NCI-H1092 treated with DMSO at 0.1 percent for 48 hours (cell line): ENCODE measurements at regions not wholly inside any gene's neighbourhood (a gene's known extent, or its start where the extent isn't known, plus 50 kb on each side); places are given as distances from the start of the nearest gene placed in this dataset.

Source experiments
- DNase-seq: peaks from one replicate; lab custom pipeline; 2025; lab: John Stamatoyannopoulos, UW

DNA sequence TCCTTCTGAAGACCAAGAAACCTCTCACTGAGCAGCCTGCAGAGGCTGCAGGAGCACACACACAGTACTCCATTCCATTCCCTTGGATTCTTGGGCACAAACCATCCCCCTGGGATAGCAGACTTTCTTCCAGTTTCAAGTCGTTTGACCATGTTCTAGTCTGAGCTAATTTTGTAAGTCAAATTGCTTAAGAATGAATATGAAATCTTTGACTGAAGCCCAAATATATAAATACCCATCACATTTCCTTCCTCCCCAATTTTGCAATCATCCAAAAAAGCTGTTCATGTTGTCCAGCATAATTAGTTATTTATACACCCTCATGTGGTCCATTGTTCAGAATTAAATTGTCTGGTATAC is 231.2 kb upstream of the TPRG1 start:
- no peak for DNase-seq

DNA sequence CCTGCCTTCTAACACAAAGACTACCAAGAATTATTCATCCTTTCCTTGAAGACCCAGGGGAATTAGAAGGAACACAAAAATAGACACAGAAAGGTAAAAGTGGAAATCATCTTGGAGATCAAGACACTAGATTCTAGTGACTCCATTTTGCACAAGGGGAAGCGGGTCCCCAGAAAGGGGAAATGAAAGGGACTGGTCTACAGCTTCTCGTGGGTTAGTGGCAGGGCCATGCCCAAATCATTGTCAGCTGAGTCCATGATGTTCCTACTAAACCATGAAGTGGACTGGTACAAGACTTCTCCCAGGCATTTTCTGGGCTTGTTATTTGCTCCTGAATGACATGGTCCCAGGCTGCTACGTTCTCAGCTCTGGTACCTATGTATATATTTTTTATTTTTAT is 230.7 kb upstream of the TPRG1 start:
- DNase-seq: no peak

DNA sequence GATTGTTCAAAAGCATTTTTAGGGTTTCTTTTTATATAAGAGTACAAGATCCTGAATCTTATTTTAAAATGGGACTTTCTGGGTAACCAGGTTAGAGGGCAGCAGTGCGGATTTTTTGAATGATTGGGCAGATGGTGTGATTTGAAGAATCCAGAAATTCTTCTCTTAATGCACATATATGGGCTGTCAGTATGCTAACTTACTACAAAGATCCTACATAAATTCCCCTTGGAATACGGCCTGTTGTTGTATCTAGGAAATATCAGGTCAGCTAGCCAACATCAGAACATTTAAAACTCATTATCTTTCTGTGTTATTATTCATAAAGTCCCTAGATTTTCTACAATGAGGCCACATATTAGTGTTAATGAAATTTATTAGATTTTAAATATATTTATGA is 229.6 kb upstream of the TPRG1 start:
- no peak for DNase-seq

DNA sequence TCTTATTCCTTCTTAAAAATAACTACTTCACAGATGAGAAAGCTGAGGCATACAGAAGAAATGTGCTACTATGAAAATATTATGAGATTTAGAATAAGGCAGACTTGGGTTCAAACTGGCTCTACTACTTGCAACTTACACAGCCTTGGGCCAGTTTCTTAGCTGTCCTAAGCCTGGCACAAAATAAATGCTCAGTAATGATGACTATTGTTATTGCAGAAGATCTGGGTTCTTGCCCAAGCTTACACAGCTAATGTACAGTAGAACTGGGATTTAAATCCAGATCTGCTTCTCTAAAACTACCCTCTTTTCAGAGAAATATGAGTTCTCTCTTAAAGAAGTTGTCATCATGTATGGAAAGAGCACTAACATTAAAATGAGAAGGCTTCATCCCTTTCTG is 228.2 kb upstream of the TPRG1 start:
- DNase-seq: no peak

DNA sequence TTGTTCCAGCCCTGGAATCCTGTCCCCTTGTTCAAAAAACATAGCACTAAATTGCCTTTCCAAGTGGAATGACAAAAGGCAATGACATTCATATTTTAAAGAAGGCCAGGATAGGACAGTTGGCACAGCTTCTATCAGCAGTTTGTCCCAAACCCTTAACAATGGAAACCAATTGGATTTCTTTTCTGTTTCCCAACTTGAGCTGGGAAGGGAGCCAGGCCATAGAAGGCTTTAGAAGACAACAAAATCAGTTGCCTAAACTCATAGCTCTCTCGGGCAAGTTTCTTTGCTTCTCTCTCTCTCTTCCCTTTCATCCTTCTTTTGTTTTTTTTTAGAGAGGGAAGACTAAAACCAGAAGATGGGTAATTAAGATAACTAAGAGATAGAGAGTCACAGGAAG is 227.7 kb upstream of the TPRG1 start:
- no peak for DNase-seq

DNA sequence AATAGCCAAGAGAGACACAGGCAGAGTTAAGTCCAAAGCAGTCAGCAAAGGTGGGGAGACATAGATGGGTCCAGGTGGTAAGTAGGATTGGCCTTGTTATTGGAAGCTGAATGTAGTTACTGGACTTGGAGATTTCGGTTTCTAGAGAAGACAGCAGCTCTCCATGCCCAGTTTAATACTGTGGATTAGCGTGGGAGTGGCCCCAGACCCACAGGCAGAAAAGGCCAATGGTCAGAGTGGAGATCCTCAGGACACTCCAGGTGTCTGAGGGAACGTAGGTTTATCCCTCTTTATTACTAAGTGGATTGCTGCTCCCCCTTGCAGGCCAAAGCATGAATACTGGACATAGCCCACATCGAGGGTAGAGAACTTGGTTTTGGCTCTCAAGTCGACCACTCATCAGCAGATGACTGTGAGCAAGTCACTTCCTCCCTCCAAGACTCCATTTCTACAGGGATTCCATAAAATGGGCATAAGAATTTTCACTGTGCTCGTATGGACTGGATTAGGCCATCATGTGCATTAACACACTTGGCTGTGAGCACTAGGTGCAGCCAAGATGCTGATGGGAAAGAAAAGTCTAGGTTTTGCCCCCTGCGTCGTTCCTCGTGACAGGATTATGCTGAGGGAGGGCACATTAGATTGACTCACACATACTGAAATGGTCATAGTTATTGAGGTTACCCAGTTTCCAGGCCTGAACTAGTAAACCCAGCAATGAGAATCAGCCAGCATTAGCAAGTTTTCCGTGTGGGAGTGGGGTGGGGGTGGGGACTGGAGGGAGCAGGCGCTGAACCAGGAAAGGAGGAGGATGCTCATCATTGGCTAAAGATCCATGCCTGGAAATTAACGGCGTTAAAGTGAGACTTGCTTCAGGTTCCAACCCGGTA is 225.2 kb upstream of the TPRG1 start:
- DNase-seq: no peak

DNA sequence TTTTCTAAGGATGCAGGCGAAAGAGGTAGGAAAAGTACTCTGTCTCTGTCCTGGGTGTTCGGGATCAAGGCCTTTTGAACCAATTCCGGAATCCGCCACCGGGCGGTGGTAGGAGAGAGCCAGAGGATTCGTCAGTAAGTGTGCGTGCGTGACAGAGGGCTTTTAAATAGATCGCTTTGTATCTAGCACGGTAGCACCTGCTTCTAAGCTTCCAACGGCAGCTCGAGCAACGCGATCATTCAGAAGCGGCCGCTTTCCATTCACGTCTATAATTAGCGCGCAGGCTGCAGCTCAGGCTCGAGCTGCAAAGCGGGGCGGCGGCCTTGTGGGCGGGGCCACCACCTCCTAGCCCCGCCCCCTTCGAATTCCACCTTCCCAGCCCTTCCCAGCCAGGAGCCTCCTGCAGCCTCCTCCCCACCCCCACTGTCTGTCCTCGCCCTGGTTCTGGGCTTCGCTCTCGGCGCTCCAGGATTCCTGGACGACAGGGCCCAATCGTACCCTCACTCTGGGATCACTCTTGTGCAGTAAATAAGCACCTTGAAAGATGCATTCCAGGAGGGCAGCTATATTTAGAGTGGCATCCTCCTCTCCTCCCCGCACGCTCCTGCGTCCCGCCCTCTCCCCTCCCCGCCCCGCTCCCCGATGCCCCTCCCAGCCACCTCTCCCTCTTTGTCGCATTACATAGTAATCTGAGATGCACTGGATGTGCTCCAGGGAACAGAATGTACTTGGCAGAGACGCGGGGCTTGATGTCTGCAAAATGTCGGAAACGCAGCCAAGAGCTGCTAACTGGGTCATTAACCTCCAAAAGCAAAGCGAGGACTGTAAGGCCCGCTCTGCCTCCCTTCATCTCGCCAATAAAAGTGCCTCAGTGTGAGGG is 224.1 kb upstream of the TPRG1 start:
- DNase-seq: peak; percentile 99

DNA sequence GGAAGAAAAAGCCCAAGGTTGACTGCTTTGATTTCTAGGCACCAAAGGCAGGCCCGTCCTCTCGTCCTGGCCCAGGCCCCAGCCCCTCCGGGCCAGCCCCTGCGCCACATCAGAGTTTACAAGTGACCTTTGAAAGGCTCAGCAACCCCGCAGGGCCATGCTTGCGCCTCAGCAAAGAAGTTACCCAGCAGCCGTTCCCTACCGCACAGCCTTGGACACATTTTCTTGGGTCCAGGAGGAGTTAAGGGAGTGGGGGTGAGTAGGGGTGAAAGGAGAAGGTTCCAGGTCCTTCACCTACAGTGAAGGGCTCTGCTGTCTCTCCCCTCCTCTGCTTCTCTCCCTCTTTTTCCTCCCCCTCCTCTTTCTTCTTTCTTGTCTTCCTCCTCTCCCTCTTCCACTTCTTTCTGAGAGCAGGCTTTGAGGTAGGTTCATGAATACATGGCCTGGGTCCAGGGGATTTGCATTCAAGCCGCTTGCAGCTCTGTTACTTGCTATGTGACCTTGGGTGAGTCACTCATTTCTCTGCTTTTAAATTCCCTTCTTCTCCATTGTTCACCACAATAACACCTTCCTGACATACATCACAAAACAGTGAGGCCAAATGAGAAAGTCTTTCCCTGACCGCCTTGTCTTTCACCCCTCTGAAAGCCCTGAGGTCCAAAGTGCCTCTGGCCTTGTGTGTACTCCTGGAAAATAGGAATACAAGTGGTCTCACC is 223.3 kb upstream of the TPRG1 start:
- peak; percentile 78 for DNase-seq

DNA sequence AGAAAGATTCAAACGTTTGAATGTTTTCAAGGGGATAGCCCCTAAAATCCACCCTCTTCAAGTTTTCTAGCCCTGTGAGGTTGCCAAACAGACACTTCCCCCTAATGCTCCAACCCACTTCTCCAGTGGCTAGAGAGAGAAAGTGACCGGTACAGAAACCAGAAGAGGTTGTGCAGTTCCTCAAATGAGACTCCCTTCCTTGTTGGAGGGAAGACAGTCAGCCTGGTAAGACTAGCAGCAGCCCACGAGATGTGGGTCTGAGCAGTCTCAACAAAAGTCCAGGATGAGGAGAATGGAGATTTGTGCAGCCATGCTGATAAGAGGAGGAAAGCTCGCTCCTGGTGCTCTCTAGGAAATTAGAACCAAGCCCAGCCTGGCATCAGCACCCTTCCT is 222.8 kb upstream of the TPRG1 start:
- no peak for DNase-seq

DNA sequence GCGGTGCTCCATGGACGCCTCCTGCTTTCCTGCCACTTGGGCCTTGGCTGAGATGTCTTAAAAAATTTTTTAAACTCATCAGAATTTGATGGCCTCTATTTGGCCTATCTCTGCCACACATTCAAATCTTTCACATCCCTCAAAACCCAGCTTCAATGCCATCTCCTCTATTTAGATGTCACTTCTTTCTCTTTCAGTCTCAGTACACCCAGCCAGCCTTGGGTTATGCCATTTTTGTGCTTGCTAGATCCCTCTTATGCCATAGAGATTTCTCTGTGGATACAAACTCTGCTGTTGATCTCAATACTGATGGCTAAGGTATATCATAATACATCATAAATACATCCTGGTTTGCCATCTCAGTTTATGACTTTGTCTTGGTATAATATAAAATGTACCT is 222.3 kb upstream of the TPRG1 start:
- no peak for DNase-seq

DNA sequence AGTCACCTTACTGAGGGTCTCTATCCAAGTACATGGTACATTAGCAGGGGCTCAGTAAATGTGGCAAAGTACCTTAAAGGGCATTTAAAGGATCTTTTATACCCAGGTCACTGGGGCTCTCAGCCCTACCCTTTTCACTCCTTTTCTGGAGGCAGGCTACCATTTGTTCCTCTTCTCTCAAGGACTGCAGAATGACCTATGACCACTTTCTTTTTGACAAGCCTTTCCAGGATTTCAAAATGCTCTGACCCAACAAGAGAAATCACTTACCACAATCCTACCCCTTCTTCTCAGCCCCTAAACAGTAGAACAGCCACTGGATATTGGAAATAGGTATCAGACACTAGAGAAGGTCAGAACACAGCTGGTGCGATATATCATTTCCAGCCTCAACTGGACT is 221.8 kb upstream of the TPRG1 start:
- DNase-seq: no peak

DNA sequence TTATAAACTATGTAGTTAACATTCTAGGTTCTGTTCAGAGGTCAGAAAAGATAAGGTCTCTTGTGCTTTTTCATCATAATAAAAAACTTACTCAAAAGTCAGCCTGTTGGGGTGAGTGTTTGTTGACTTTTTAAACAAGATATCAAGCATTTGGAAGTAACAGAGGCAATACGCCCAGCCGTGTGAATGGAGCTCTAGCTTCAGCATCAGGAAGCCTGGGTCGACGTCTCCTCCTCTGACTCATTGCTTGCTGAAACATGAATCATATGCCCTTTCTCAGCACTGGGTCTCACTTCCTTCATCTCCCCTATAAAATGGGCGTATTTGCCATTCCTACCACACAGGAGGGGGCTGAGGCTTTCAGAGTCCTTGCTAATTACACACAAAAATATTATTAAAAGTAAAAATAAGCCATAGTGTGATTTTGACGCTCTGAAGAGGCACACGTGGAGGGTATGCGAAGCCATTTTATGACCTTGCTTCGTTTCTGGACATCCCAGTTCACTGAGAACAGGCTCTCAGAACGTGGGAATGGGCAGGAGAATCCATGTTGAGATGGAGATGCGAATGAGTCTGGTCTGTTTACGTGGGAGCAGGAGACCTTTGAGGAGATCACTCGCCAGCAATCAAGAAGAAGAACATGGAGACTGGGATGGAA is 220.8 kb upstream of the TPRG1 start:
- no peak for DNase-seq

DNA sequence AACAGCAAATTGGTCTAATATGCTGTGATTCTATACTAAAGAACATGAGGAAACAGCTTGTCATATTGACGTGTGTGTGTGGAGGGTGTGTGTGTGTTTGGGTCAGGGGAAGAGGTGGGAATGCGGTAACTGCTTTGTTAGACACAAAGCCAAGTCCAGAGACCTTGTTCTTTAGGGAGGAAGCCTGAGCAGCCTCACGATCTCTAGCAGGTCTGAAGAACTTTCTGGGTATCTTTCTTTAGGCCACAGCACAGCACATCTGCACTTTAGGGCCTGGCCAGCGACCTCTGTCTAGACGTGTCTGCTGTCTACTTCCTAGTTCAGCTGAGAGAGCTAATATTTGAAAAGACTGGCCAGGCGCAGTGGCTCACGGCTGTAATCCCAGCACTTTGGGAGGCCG is 220.0 kb upstream of the TPRG1 start:
- DNase-seq: no peak

DNA sequence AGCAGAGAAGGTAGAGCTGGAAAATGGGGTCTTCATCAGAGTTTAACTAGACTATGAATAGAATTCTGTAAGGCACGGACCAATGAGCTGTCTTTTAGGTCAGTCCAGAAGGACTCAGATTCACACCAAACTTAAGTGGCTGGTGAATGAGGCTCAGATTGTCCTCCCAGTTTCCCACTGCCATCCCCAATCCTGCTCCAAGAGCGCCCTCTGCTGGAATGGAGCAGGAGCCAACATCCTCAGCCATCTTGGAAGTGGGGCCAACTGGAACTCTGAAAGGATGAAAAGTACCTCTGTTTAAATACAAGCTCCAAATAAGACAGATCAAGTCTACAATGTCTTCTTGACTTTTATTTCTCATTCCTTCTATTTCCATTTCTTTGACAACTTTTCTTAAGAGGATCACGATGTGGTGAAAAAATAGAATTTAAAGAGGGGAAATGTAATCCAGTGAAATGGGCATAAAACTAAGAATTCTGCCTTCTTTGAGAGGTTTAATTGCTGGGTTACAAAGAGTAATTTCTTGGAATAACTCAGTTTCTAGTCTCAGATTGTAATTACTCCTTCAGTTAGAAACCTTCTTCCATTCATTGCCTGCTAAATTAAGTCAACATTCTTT is 217.1 kb upstream of the TPRG1 start:
- DNase-seq: peak; percentile 73

DNA sequence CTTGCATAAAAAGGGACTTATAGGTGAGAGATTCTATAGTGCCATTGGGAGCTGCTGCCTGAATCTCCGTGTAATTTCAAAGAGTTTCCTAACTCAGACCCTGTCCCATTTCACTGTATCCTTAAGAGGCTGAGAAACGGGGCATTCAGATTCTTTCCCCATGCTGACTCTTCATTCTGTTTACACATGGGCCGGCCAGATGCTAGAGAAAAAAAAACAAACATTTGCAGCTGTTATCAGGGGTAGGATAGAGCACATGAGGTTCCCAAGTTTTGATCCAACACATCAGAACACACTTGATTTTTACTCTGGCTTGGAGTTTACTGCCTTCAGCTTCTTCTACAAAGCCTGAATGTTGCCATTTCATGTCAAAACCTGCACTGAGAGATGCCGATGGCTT is 215.9 kb upstream of the TPRG1 start:
- DNase-seq: no peak

DNA sequence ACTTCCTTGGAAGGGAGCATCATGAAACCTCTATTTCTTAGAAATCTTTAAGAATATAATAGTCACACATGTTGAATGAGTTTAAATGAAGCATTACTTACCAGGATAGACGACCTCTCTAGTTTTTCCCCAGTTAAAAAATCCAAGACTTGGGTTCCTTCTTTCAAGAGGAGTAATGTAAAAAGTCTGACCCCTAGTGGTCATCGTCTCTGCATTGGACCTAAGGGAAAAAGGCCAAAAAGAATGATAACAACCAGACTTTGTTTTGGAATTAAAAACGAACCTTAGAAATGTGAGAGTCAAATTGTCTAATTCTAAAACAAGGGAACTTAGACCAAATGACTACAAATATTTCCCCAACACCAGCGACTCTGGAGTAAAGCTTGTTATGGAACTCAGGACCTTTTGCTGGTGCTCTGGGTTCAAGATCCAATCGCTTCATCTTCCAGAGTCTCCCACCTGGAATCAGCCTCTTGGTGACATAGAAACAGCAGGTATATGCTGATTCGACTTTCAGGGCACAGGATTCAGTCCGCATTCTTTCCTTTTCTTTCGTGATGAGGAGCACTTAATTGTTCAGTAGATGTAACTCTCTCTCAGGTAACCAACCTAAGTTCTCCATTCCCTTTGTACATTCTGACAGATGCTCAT is 214.8 kb upstream of the TPRG1 start:
- DNase-seq: peak; percentile 42

DNA sequence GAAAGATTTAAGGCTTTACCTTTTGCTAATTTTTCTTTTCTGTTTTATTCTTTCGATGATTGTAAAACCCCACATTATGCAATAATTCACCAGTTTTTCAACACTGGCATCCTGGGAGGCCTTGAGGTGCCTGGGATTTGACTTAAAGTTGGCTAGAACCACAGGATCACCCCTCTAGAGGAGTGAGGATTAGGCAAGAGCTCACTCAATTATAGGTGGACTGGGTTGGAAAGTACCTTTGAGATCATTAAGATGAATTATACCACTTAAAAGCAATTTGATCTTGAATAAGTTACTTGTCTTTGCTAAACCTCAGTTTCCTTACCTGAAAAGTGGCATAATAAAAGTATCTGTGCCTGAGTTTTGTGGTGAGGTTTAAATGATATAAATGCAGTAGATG is 212.8 kb upstream of the TPRG1 start:
- no peak for DNase-seq

DNA sequence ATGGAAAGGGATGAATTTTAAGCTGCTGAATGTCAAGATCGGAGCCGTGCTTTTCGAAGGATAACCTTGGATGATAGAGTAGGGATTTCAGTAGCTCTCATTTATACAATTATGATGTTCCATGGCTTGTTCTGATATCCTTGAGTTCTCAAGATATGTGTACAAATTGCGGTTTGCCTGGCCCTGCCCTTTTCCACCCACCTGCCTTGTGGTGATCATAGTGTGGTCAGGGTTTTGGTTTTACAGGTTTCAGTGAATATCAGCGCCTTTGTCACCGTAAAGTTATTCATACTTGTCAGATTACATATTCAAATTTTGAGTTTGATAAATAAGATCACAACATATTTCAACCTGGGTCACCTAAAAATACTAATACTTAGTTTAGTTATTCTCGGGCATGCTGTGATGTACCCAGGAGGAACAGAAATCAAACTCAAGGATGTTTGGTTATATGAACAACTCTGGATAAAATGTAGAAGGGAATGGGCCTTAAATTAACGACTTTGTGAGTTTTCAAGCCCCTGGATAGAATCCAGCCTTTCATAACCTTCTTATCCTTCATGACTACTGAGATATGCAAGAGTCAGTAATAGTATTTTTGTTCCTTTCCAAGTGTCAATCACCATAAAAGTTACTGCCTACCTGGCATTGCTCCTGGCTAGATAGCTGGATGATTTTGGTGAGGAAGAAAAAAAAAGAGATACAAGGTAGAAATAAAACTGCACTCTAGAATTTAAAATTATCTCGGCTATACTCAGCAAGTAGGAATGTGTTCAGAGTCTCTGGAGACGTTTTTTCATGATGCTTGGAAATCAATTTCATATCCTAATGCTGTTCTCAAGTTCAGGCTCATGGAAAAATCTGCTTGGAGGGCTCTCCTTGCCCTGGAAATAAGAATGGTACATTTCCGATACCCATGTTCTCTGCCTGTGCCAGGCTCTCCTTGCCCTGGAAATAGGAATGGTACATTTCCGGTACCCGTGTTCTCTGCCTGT is 209.2 kb upstream of the TPRG1 start:
- no peak for DNase-seq

DNA sequence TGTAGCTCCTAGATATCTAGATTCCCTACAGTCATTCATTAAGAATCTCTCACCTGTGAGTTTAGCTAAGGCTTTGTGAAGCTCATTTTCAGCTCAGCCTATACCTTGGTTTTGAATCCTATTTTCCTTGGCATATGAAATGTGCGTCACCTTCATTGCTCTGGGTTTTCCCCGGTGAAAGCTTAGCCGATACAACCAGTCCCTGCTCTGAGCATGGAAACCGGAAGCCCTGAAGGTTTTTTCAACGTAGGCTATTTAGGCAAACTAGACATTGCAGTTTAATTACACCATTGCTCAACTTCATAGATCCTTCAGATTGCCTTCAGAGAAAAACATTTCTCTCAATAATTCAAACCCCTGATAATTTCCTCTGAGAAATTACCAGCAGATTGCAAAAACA is 206.8 kb upstream of the TPRG1 start:
- no peak for DNase-seq

DNA sequence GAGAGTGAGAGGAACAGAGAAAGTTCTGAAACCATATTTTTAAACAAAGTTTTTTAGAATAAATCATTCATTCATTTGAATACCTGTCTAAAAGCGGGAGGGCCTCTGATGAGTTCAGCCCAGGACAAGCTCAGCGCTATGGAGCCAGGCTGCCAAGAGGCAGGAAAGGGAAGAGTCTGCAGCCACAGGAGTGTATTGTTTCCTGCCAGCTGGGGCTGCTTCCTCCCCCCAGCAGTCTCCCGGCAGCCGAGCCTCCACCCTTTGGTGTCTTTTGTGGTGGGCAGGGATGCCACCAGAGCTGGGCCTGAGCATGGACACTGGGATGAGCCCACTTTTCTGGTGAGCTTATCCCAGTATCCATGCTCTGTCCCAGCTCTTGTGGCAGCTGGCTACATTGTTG is 199.5 kb upstream of the TPRG1 start:
- DNase-seq: no peak
